Panc1 (cell line): ENCODE measurements at regions not wholly inside any gene's neighbourhood (a gene's known extent, or its start where the extent isn't known, plus 50 kb on each side); places are given as distances from the start of the nearest gene placed in this dataset.

Source experiments
- ATAC-seq: fragments of 200-7000 bp; cut with Tn5 transposase; 2 replicates; pipeline ENCODE4 v1.9.1; 2020; ENCODE audit warnings: mild to moderate bottlenecking, moderate library complexity
- BruUV-seq: library from RNA; stranded (reverse); fragments of 400-500 nt; replicated peaks from 2 replicates; lab custom pipeline; 2021; lab: Mats Ljungman, UMichigan
- CTCF ChIA-PET: fragments of 300-600 bp; sonication (Branson Sonifier 250); formaldehyde crosslinking; loops from one replicate; lab custom pipeline; 2022; ENCODE audit warnings: antibody characterized with exemption; lab: Charles Lee
- POLR2A ChIA-PET: fragments of 300-600 bp; sonication (Branson Sonifier 250); formaldehyde crosslinking; loops from one replicate; lab custom pipeline; 2022; ENCODE audit warnings: antibody characterized with exemption; lab: Charles Lee
- DNase-seq: peaks from one replicate; pipeline ENCODE4 v3.0.0-alpha.2; 2010; ENCODE audit warnings: low read depth, low spot score
- H3K27ac ChIP-seq: 2 replicates; pipeline ENCODE4 v1.5.1; 2011; ENCODE audit warnings: mild to moderate bottlenecking, low read length, inconsistent platforms
- H3K27me3 ChIP-seq: fragments of 200-500 bp; sonication (Bioruptor generic); 2 replicates; pipeline ENCODE4 v1.6.0; 2014; ENCODE audit warnings: low read length, inconsistent platforms; ENCODE audit not compliant: control insufficient read depth, insufficient read depth
- H3K36me3 ChIP-seq: fragments of 200-500 bp; sonication (Bioruptor generic); 2 replicates; pipeline ENCODE4 v1.5.1; 2014; ENCODE audit warnings: inconsistent platforms, mild to moderate bottlenecking, low read length, moderate library complexity; ENCODE audit not compliant: control insufficient read depth, insufficient read depth
- H3K4me1 ChIP-seq: 2 replicates; pipeline ENCODE4 v1.5.1; 2011; ENCODE audit warnings: inconsistent platforms, mild to moderate bottlenecking, low read length, moderate library complexity; ENCODE audit not compliant: control insufficient read depth, insufficient read depth
- H3K4me3 ChIP-seq, 2 experiments: 2 replicates each; pipeline ENCODE4 v1.5.1; 2011 to 2012; ENCODE audit warnings: low read depth in 2 of 2, low read length in 2 of 2, mild to moderate bottlenecking in 2 of 2, inconsistent platforms in 1 of 2, moderate library complexity in 1 of 2
- H3K9me3 ChIP-seq: fragments of 200-500 bp; sonication (Bioruptor generic); 2 replicates; pipeline ENCODE4 v1.5.1; 2014; ENCODE audit warnings: low read depth, mild to moderate bottlenecking, inconsistent platforms, low read length, moderate library complexity; ENCODE audit not compliant: control insufficient read depth, insufficient read depth
- POLR2AphosphoS5 ChIP-seq: IDR thresholded peaks from 2 replicates; pipeline ENCODE4 v1.6.1; 2012; ENCODE audit warnings: mild to moderate bottlenecking, low read depth, low read length, moderate library complexity
- SIN3A ChIP-seq: IDR thresholded peaks from 2 replicates; pipeline ENCODE4 v1.6.1; 2012; ENCODE audit warnings: low read depth, mild to moderate bottlenecking, low read length, moderate library complexity, borderline replicate concordance; ENCODE audit not compliant: insufficient read depth
- TCF7L2 ChIP-seq: IDR thresholded peaks from 2 replicates; pipeline ENCODE4 v1.6.1; 2011; ENCODE audit warnings: mild to moderate bottlenecking, low read depth, low read length, inconsistent platforms
- in situ Hi-C: cut with HindIII; loops from 2 replicates; pipeline ENCODE4 v1.10.0; 2016; ENCODE audit warnings: low sequenced_read_pairs, low pct_unique_long_range_greater_than_20kb
- intact Hi-C: fragments of 100-400 bp; cut with micrococcal nuclease; formaldehyde crosslinking; loops from one replicate; pipeline ENCODE4 v1.10.0; 2022; ENCODE audit not compliant: unreplicated experiment
- TF ChIP-seq, protein P1 (sequence below), 2 experiments: IDR thresholded peaks; 2 replicates each; pipeline ENCODE4 v1.6.1; 2011 to 2012; ENCODE audit warnings: low read depth in 2 of 2, control low read depth in 1 of 2, low read length in 1 of 2, mild to moderate bottlenecking in 1 of 2, moderate library complexity in 1 of 2; ENCODE audit not compliant: insufficient read depth in 1 of 2
- TF ChIP-seq, protein P2 (sequence below): fragments of 450-650 bp; IDR thresholded peaks from 2 replicates; pipeline ENCODE4 v1.5.1; 2017; ENCODE audit warnings: mild to moderate bottlenecking

DNA sequence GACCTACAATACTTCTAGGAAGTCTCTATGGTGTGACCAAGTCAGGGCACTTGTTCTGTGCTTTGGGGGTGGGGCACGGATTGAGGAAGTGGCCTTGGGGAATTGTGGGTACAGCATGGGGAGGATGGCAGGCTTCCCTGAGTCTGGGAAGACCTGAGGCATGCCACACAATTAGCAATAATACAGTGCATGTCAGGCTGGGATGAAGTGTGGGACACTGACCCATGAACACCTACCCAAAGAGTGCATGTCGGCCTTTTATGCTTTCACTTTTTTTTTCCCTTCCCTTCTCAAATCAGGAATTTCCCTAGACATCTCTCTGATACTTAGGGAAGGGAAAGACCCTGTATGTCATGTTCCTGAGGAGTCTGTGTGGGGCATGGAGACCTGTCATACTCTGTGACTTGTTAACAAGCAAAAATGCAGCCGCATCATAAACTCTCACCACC lies 146.4 kb downstream of the PALM2AKAP2 start:
- DNase-seq (no peak), ATAC-seq (no peak)
- H3K27me3 ChIP-seq: no peaks in the 10 kb centered on the region
- intact Hi-C loops: no loop called here
- H3K27ac ChIP-seq: no peak overlapping the region
- no peaks in the 10 kb centered on the region for H3K9me3 ChIP-seq
- in situ Hi-C loops: no loop called here
- POLR2A ChIA-PET: no interaction called here
- H3K4me3 ChIP-seq: no peak overlapping the region
- H3K36me3 ChIP-seq: no peaks in the 10 kb centered on the region
- TF ChIP-seq, protein P1, sequence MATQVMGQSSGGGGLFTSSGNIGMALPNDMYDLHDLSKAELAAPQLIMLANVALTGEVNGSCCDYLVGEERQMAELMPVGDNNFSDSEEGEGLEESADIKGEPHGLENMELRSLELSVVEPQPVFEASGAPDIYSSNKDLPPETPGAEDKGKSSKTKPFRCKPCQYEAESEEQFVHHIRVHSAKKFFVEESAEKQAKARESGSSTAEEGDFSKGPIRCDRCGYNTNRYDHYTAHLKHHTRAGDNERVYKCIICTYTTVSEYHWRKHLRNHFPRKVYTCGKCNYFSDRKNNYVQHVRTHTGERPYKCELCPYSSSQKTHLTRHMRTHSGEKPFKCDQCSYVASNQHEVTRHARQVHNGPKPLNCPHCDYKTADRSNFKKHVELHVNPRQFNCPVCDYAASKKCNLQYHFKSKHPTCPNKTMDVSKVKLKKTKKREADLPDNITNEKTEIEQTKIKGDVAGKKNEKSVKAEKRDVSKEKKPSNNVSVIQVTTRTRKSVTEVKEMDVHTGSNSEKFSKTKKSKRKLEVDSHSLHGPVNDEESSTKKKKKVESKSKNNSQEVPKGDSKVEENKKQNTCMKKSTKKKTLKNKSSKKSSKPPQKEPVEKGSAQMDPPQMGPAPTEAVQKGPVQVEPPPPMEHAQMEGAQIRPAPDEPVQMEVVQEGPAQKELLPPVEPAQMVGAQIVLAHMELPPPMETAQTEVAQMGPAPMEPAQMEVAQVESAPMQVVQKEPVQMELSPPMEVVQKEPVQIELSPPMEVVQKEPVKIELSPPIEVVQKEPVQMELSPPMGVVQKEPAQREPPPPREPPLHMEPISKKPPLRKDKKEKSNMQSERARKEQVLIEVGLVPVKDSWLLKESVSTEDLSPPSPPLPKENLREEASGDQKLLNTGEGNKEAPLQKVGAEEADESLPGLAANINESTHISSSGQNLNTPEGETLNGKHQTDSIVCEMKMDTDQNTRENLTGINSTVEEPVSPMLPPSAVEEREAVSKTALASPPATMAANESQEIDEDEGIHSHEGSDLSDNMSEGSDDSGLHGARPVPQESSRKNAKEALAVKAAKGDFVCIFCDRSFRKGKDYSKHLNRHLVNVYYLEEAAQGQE (IDR thresholded peaks at IDR 0.05; ENCODE audit: insufficient read depth in 1 of 2, low read depth in 2 of 2, low read length in 1 of 2): no peak
- no peak for TF ChIP-seq POLR2AphosphoS5
- no TSS peak for BruUV-seq
- CTCF ChIA-PET: interaction anchor here (0.7 kb wide), 1 partner anchor 241 kb away, joined by 3 read pairs; no protein-coding TSS in a partner anchor
- no peaks in the 10 kb centered on the region for H3K4me1 ChIP-seq

DNA sequence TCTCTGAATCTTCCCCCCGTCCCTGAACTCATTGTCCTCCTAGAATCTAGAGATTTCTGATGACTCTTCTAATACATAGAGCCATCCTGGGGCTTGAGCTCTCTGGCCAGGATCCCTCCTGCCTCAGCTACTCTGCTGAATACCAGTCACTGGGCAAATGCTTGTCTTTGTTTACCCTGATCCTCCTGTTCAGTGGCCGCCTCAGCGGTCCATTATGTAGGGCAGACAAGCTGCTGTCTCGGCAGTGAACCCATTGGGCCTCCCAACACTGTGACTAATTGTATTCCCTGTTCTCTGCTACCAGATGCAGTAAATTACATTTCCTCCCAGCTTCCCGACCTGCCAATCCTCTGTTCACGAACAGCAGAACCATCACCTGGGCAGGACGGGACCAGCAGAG lies 151.6 kb downstream of the PALM2AKAP2 start:
- POLR2A ChIA-PET: no interaction called here
- no peak for TF ChIP-seq TCF7L2
- TF ChIP-seq, protein P2, sequence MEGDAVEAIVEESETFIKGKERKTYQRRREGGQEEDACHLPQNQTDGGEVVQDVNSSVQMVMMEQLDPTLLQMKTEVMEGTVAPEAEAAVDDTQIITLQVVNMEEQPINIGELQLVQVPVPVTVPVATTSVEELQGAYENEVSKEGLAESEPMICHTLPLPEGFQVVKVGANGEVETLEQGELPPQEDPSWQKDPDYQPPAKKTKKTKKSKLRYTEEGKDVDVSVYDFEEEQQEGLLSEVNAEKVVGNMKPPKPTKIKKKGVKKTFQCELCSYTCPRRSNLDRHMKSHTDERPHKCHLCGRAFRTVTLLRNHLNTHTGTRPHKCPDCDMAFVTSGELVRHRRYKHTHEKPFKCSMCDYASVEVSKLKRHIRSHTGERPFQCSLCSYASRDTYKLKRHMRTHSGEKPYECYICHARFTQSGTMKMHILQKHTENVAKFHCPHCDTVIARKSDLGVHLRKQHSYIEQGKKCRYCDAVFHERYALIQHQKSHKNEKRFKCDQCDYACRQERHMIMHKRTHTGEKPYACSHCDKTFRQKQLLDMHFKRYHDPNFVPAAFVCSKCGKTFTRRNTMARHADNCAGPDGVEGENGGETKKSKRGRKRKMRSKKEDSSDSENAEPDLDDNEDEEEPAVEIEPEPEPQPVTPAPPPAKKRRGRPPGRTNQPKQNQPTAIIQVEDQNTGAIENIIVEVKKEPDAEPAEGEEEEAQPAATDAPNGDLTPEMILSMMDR: no peak
- TF ChIP-seq POLR2AphosphoS5: no peak
- TF ChIP-seq, protein P1 (IDR thresholded peaks at IDR 0.05; ENCODE audit: insufficient read depth in 1 of 2, low read depth in 2 of 2, low read length in 1 of 2): no peak
- no peak for TF ChIP-seq SIN3A
- Histone ChIP-seq H3K4me1 (no peaks in the 10 kb centered on the region), H3K27ac (no peak overlapping the region), H3K27me3 (no peaks in the 10 kb centered on the region), H3K36me3 (no peaks in the 10 kb centered on the region), H3K4me3 (no peak overlapping the region), H3K9me3 (no peaks in the 10 kb centered on the region)
- intact Hi-C loops: no loop called here
- no TSS peak for BruUV-seq
- CTCF ChIA-PET: no interaction called here
- ATAC-seq: no peak
- in situ Hi-C loops: no loop called here
- DNase-seq: no peak
